SK-N-SH treated with all-trans-retinoic acid at 6 μM for 48 hours (cell line): ENCODE measurements at regions not wholly inside any gene's neighbourhood (a gene's known extent, or its start where the extent isn't known, plus 50 kb on each side); places are given as distances from the start of the nearest gene placed in this dataset.

Experiments used
- PATZ1 ChIP-seq: fragments of 250-450 bp; sonication (Bioruptor Pico); IDR thresholded peaks from 2 replicates; pipeline ENCODE4 v1.8.0; 2020; ENCODE audit warnings: mild to moderate bottlenecking, moderate library complexity, borderline replicate concordance
- TOX ChIP-seq: fragments of 250-450 bp; sonication (Bioruptor Pico); IDR thresholded peaks from 2 replicates; pipeline ENCODE4 v1.8.0; 2021; ENCODE audit warnings: mild to moderate bottlenecking, moderate library complexity, borderline replicate concordance
- ZFP3 ChIP-seq: fragments of 250-450 bp; sonication (Bioruptor Pico); IDR thresholded peaks from 2 replicates; pipeline ENCODE4 v1.5.0; 2020; ENCODE audit warnings: mild to moderate bottlenecking, moderate library complexity

- TF ChIP-seq ZFP3 (CRISPR knock-in tag) = no peak
- no peak for TF ChIP-seq TOX
- TF ChIP-seq PATZ1 (CRISPR knock-in tag) = no peak
Measured at GRCh38 chr10:78641693-78642092, 427.1 kb upstream of the ZMIZ1 start.
